HFF-Myc (cell line): ENCODE measurements at regions not wholly inside any gene's neighbourhood (a gene's known extent, or its start where the extent isn't known, plus 50 kb on each side); places are given as distances from the start of the nearest gene placed in this dataset.
"Not testable (repeated sequence)": the region's sequence is repeated elsewhere in the genome, so short reads cannot be mapped to it uniquely, and the experiment has no call there.

Source experiments
- DNase-seq: peaks from one replicate; pipeline ENCODE4 v3.0.0-alpha.2; 2011; ENCODE audit warnings: low read depth; ENCODE audit errors: extremely low read depth
- H3K4me3 ChIP-seq: replicated peaks from 2 replicates; pipeline ENCODE4 v1.5.1; 2011; ENCODE audit warnings: low read depth, mild to moderate bottlenecking, control low read depth, low read length
- TF ChIP-seq, protein P1 (sequence below): IDR thresholded peaks from 2 replicates; pipeline ENCODE4 v1.5.1; 2012; ENCODE audit warnings: mild to moderate bottlenecking, low read depth, low read length, control low read depth; ENCODE audit errors: missing control alignments

DNA sequence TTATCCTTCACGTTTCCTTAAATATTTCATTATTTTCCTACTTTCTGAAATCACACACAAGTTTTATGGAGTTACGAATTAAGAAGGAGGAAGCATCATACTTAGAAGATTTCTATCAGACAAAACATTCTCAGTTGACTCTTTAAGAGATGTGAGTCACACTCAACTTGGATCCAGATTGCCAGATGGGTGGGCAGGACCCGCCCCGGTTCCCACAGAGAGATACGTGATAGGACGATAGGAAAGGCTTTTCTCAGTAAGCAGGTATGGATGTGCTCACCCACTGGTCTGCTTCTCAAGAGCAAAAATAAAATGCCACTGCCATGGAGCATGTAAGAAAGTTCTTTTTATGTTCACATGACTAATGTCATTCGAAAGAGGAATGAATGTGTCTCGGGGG lies 392.6 kb downstream of the MRPL39 start:
- no peak overlapping the region for H3K4me3 ChIP-seq
- TF ChIP-seq, protein P1, sequence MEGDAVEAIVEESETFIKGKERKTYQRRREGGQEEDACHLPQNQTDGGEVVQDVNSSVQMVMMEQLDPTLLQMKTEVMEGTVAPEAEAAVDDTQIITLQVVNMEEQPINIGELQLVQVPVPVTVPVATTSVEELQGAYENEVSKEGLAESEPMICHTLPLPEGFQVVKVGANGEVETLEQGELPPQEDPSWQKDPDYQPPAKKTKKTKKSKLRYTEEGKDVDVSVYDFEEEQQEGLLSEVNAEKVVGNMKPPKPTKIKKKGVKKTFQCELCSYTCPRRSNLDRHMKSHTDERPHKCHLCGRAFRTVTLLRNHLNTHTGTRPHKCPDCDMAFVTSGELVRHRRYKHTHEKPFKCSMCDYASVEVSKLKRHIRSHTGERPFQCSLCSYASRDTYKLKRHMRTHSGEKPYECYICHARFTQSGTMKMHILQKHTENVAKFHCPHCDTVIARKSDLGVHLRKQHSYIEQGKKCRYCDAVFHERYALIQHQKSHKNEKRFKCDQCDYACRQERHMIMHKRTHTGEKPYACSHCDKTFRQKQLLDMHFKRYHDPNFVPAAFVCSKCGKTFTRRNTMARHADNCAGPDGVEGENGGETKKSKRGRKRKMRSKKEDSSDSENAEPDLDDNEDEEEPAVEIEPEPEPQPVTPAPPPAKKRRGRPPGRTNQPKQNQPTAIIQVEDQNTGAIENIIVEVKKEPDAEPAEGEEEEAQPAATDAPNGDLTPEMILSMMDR: no peak
- no peak for DNase-seq

DNA sequence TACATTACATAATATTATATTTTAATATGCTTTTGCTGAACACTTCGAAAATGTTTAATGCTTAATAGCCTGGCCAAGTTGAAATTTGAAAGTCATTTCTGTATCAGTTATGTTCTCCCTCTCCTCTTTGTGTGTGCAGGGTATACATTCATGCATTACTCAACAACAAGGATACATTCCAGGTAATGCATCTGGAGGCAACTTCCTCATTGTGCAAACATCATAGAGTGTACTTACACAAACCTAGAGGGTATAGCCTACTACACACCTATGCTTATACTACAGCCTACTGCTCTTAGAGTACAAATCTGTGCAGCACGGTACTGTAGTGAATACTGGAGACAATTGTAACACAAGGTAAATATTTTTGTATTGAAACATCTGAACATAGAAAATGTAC lies 407.3 kb downstream of the MRPL39 start:
- no peak for DNase-seq
- TF ChIP-seq, protein P1: no peak
- no peak overlapping the region for H3K4me3 ChIP-seq

DNA sequence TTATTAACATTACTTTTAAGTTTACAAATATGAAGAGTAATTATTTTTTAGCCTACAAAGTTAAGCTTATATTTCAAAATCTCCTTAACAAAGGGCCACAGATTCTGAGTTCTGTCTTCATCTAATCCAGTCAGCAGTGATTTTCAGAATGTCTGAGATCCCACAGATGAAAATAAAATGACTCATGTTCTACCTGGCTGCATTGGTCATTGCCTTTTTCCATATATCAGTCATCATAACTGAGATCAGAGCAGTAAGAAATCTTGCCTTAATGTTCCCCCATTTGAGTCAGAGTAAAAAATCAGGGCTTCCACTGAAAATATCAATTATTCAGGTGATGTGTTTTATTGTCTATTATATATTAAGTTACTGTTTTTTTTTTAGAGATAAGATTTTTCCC lies 416.1 kb downstream of the MRPL39 start:
- TF ChIP-seq, protein P1: no peak
- DNase-seq: no peak
- H3K4me3 ChIP-seq: no peak overlapping the region

DNA sequence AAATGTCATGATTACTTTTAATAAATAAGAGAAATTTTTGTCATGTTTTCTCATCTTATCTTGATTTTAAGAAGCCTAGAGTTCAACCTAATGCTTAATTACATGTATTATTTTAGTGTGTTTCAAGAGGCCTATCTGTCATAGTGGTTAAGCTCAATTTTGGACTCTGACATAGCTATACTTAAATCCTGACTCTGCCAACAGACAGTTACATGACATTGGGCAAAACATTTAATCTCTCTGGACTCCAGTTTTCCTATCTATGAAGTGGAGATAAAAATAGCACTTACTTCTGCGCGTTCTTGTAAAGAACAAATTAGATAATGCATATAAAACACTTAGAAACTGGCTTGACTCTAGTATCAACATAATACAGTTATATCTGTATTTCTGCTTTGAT lies 417.8 kb downstream of the MRPL39 start:
- H3K4me3 ChIP-seq: no peak overlapping the region
- no peak for DNase-seq
- TF ChIP-seq, protein P1: no peak

DNA sequence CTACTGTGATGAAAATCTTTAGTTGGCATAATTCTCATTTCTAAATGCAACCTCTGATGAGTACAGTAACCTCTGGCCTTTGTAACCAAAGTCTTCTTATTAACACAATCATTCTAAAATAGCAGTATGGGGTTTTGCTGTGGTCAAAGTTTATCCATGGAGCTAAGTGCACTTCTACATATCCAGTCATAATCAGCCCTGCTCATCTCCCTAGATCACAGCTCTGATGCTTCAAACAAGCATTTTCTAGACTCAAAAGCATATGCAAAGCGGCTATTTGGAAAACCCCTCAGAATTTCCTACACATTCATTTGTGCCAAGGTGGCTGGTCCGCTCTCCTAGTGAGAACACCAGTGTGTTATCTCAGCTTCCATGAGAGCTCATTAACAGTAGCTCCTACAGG lies 418.6 kb downstream of the MRPL39 start:
- no peak overlapping the region for H3K4me3 ChIP-seq
- TF ChIP-seq, protein P1: no peak
- DNase-seq: no peak

DNA sequence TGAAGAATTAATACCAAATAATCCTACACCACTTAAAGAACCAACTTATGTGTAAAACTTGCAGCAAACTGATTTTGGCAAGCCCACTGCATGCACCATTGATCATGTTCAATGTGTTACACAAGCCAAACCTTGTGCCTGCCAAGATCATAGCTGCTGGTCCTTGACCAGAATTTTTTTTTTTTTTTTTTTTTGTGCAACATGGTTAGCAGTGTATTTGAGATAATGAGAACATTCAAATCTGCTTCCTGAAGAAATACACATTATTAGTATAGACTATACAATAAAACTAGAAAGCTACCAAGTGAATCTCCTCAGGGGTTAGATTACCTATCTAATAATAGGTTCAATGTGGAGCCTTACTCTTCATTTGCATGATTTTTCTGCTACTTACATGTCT lies 421.0 kb downstream of the MRPL39 start:
- H3K4me3 ChIP-seq: no peak overlapping the region
- TF ChIP-seq, protein P1: no peak
- DNase-seq: no peak

DNA sequence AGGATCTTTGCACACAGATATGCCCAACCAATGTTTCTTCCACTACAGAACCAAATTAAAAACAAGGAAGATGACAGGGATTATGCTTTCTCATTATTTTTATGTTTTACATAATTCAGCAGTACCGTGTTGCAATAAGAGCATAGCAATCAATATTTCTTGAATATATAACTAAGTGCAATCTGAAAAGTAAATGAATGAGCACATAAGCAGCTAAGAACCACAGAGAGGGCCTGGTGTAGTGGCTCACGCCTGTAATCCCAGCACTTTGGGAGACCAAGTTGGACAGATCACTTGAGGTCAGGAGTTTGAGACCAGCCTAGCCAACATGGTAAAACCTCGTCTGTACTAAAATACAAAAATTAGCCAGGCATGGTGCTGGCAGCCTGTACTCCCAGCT lies 423.7 kb downstream of the MRPL39 start:
- TF ChIP-seq, protein P1: no peak
- no peak overlapping the region for H3K4me3 ChIP-seq
- no peak for DNase-seq

DNA sequence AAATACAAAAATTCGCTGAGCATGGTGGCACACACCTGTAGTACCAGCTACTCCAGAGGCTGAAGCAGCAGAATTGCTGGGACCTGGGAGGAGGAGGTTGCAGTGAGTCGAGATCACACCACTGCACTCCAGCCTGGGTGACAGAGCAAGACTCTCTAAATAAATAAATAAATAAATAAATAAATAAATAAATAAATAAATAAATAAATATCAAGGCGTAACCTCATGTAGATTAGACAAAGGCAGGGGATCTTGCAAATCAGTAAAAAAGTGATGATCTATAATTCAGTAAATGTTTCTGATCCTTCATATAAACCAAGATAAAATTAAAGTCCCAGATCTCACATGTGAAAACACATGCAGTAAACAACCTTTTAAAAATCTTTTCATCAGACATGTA lies 425.6 kb downstream of the MRPL39 start:
- not testable (repeated sequence) for DNase-seq, H3K4me3 ChIP-seq
